ENCODE measurements at regions not wholly inside any gene's neighbourhood (a gene's known extent, or its start where the extent isn't known, plus 50 kb on each side); places are given as distances from the start of the nearest gene placed in this dataset.

DNA sequence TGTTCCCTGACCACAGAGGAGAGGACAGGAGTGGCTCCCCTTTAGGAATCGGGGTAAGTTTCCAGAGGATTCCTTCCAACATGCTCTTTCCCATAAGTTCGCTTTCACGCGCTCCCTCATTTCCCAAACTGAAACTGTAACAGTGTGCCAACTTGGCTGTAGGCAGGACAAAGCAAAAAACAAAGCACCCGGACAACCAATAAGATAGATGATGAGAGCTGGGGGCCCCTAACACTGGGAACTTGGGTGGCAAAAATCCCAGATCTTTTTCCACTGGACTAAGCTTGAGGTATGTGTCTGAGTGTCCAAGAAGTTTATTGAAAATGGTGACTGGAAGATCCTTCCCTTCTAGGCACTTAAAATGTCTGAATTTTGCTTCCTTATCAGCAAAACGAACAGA is 258.7 kb upstream of the IL12B start:
- TF ChIP-seq, protein P1, sequence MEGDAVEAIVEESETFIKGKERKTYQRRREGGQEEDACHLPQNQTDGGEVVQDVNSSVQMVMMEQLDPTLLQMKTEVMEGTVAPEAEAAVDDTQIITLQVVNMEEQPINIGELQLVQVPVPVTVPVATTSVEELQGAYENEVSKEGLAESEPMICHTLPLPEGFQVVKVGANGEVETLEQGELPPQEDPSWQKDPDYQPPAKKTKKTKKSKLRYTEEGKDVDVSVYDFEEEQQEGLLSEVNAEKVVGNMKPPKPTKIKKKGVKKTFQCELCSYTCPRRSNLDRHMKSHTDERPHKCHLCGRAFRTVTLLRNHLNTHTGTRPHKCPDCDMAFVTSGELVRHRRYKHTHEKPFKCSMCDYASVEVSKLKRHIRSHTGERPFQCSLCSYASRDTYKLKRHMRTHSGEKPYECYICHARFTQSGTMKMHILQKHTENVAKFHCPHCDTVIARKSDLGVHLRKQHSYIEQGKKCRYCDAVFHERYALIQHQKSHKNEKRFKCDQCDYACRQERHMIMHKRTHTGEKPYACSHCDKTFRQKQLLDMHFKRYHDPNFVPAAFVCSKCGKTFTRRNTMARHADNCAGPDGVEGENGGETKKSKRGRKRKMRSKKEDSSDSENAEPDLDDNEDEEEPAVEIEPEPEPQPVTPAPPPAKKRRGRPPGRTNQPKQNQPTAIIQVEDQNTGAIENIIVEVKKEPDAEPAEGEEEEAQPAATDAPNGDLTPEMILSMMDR (IDR thresholded peaks at IDR 0.05; ENCODE audit: poor library complexity) = no peak
- no peak for TF ChIP-seq EZH2phosphoT487 (IDR thresholded peaks at IDR 0.05; ENCODE audit: low read depth, severe bottlenecking, unreplicated experiment)

Measured in hepatocyte (in vitro differentiated cells).